HG03103 (cell line): ENCODE measurements at regions not wholly inside any gene's neighbourhood (a gene's known extent, or its start where the extent isn't known, plus 50 kb on each side); places are given as distances from the start of the nearest gene placed in this dataset.

ENCODE experiments used
- ATAC-seq: cut with Tn5 transposase; IDR thresholded peaks from one replicate; pipeline ENCODE4 v1.9.1; 2021; ENCODE audit warnings: low read depth; ENCODE audit not compliant: unreplicated experiment

DNA sequence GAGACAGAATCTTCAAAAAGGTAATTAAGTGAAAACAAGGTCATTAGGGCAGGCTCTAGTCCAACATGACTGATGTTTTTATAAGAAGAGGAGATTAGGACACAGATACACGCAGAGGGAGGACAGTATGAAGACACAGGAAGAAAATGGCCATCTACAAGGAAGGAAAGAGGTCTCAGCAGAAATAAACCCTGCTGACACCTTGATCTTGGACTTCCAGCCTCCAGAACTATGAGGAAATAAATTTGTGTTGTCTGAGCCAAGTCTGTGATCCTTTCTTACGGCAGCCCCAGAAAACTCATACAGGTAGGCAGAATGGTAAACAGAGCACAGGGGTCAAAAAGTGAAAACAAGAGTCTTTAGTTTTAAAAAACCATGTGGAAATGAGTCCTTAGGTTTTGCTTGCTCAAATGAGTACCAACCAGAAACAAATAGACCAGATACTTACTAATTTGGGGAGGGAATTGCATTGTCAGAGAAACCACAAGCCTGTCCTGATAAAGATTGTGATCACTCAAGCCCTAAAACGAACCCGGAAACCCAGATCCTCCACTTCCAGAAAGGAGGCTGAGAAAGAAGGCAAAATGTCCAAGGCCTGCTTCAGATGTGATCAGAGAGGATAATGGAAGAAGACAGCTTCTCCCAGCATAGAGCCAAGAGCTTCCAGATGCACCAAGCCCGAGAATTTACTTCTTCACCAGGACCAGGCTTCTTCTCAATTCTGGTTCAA, 93.9 kb downstream of the DUSP6 start:
- no peak for ATAC-seq

- ATAC-seq: no peak
Observed at GRCh38 chr12:89257340-89257739, 95.0 kb downstream of the DUSP6 start.

GRCh38 chr12:89256060-89256459, 96.2 kb downstream of the DUSP6 start:
- no peak for ATAC-seq

- ATAC-seq: no peak
Observed at GRCh38 chr12:89253488-89253887, 98.8 kb downstream of the DUSP6 start.

GRCh38 chr12:89252284-89252683, 100.0 kb downstream of the DUSP6 start:
- no peak for ATAC-seq

DNA sequence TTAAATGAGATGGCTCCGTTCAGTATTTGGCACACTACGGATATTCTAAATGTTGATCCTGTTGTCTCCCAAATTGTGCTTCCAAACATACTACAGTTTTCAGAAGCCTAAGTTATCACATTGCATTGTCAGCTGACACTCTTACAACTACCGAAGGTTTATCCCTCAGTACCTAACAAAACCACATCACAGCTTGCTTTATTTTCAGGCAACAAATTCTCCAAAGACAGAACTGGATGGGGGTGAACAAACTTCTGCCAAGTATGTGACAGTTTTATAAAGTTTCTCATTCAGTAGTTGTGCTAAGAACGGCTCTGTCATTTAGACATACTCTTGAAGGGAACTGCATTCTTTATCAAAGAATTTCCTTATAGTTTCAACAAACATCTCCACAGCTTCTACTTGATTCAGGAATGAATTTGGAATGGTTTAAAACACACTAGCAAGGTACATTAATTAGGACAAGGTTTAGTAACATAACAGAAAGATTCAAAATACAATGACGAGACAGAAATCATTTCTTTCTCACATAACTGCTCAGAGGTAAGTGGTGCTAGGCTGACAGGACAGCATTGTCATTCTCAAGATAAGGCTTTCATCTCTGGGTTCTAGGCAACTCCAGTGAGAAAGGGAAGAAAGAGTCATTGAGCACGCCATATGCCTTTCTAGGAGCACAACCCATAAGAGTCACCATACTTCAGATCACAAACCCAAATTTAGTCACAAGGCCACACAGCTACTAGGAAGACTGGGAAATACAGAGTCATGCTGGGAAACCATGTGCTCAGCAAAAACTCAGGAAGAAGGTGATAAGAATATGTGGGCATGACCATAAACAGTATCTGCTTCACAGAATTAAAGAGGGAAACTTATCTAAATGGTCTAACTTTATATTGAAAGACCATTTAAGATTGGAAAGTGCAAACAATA, 100.7 kb downstream of the DUSP6 start:
- no peak for ATAC-seq

DNA sequence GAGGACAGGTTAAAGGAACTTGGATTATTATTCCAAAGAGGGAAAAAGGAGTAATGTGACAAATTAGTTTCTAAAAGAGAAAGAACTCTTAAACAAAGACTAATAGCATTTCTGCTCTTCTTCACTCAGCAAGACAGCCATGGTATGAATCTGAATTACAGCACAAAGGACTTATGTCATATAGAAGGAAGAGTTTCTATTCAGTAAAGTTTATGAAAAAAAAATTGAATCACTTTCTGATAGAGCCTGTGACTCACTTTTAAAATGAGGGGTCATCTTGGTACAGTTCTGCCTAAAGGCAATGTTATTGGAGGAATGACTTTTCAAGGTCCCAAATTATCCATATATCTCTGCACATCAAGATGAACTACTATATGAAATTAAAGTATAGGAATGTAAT, 101.7 kb downstream of the DUSP6 start:
- ATAC-seq: no peak

DNA sequence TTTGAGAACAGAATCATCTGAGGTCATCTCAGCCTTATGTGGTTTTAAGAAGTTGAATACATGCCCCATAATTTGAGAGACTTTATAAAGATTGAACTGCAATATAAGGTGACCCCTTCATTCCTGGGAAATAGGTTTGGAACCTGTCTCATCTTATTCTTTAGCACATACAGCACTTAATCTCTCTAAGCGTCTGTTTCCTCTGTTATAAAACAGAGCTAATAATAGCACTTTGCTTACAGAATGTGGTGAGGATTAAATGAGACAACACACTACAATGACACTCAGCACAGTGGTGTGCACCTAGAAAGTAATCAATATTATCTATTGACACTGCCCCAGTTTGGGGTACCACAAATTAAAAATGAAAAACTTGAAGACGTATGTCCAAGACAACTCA, 102.1 kb downstream of the DUSP6 start:
- no peak for ATAC-seq

GRCh38 chr12:89247967-89248366, 104.3 kb downstream of the DUSP6 start:
- ATAC-seq: no peak

DNA sequence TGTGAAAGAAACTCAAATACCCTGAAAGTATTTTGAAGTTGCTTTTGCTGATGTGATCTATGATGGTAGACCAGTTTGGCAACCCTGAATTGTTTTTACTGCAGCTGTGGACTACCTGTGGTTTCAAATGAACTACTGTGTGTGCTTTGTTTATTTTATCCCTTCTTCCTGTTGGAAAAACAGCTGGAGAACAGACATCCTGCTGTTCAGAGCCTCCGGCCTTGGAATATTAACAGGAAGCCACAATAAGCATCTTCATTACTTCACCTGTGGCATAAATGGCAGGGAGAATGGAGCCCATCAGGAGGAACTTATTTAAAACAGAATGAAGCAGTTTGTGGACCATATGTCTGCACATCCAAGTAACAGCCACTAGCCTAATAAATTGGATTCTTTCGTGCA, 104.8 kb downstream of the DUSP6 start:
- ATAC-seq: no peak

DNA sequence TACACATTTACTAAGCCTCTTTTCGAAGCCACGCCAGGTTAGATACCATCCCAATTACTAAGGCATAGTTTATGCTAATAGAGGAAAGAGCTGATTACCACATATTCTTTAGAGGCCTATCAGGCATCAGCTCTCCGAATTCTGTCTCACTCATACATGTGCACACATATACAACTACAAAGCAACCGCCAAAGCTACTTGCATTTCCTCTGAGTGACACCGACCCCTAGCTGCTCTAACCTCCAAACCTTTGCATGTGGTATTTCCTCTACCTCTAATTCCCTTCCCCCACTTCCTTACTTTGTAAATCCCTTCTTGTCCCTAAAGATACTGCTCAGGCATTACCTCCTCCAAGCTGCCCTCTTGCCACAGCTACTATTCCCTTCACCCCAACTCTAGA, 107.2 kb downstream of the DUSP6 start:
- ATAC-seq: no peak

DNA sequence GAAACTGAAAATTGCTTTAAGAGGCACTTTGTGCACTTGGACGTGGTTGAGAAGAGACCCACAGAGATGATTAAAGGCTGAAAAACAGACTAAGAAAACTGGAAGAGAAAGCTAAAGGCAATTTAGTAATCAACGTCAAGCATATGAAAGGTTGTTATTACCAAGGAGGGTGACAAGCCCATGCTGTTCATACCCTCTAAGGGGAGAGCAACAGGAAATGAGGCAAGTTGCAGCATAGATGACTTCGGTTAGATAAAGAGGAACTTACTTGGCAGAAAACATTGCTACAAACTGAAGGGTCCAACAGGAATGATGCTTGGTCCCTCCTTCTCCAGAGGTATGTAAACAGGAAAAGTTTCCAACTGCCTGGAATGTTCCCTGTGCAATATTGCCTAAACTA, 107.8 kb downstream of the DUSP6 start:
- no peak for ATAC-seq

DNA sequence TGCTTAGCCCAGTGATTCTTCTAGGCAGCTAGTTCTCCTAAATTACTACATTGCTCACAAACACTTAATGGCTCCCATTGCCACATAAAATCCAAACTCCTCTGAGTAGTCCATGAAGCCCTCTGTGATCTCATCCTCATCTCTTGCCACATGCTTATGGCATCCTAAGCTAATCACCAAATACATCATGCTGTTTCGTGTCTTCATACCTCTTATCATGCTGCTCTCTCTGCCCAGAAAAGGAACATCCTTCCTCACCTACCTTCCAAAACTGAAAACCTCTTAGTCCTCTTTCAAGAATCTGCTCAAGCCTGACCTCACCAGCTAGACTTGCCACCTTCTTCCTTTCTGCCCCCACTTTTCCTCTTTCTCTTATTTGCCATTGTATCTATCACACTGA, 108.5 kb downstream of the DUSP6 start:
- no peak for ATAC-seq

- no peak for ATAC-seq
Observed at GRCh38 chr12:89239534-89239933, 112.8 kb downstream of the DUSP6 start.

- ATAC-seq: no peak
Observed at GRCh38 chr12:89238593-89238992, 113.7 kb downstream of the DUSP6 start.

DNA sequence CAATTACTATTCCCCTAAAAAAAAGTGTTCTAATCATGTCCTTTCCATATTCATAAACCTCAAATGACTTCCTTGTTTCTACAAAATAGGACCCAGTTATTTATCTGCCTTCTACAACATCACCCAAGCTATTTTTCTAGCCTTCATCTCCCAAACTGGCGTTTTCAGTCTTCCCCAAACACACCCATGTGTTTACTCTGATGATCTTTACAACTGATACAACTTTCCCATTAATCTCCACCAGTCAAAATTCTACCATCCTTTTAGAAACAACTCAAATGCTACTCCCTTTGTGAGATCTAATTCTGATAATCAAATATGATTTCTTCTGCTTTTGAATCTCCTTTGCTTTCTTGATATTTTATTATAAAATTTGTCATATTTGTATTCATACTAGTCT, 114.5 kb downstream of the DUSP6 start:
- ATAC-seq: no peak

DNA sequence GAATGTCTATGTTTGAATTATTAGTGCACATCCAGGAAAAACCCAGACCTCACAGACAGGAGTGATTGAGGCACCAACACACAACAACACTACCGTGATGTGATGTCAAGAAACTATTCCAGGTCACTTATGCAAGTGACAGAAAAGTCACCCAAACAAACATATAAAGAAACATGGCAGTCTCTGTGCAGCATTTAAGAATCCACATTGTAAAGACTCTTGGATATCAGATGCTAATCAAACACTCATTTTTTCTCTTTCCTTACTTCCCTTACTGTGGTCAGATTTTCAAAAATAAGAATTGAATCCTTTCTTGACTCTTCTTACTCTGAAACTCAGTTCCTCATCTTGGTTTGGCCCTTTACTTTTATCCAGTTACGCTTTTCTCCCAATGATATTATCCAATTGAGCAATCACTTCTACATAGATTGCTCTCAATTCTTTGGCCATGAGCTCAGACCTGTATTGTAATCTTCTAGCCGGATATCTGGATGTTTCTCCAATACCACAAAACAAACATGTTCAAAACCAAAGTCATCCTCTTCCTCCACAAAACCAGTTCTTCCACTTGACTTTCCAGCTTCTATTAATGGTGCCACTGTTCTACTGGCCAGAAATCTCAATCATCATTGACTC, 115.4 kb downstream of the DUSP6 start:
- no peak for ATAC-seq

- ATAC-seq: no peak
Observed at GRCh38 chr12:89236237-89236636, 116.1 kb downstream of the DUSP6 start.

DNA sequence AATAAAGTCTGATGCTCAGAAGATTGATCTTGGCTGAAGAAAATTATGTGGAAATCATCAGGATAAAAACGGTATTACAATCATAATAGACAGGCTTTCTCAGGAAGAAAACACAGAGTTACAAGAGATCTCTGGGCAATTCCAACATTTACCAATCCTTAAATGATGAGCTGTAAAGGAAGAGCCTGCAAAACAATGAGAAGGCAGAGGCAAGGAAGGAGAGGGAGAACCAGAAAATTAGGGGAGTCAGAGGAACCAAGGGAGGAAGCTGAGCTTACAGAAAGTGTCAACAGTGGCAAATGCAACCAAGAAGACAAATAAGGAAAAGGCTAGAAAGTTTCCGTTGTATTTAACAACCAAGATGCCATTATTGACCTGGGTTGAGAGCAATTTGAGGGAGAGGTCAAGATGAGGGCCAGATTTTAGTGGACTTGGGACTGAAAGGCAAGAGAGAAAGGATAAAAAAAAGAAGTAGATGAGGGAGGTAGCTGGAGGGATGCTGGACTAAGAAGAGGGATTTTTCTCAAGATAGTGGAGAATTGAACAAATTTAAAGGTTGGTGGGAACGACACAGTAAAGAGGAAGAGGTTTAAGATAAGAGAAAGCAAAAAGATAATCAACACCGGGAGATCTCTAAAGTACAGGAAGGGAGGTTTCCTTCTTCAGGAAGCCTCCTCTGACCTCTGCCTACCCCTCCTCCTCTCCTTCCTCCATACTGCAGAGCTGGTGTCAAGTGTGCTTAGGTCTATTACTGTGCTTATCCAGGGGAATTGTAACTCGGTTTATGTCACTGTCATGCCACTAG, 116.9 kb downstream of the DUSP6 start:
- ATAC-seq: no peak

- ATAC-seq: no peak
Observed at GRCh38 chr12:89234324-89235114, 117.8 kb downstream of the DUSP6 start.
